H9 (cell line): ENCODE measurements at regions not wholly inside any gene's neighbourhood (a gene's known extent, or its start where the extent isn't known, plus 50 kb on each side); places are given as distances from the start of the nearest gene placed in this dataset.

Source experiments
- DNase-seq: peaks from one replicate; pipeline ENCODE4 v3.0.0-alpha.2; 2017
- H2AFZ ChIP-seq: one replicate; pipeline ENCODE4 v1.6.1; 2013; ENCODE audit warnings: mild to moderate bottlenecking, low read length, control low read depth, moderate library complexity
- H2AK5ac ChIP-seq: 2 replicates; pipeline ENCODE4 v1.6.1; 2013; ENCODE audit warnings: low read length, control low read depth, mixed read lengths; ENCODE audit not compliant: insufficient read length
- H2BK120ac ChIP-seq: one replicate; pipeline ENCODE4 v1.6.1; 2013; ENCODE audit warnings: low read depth, mild to moderate bottlenecking, low read length, control low read depth, inconsistent platforms; ENCODE audit not compliant: poor library complexity, severe bottlenecking
- H2BK12ac ChIP-seq: 2 replicates; pipeline ENCODE4 v1.6.1; 2013; ENCODE audit warnings: low read length, control low read depth, mixed read lengths, low read depth; ENCODE audit not compliant: insufficient read length
- H2BK15ac ChIP-seq: 2 replicates; pipeline ENCODE4 v1.6.1; 2013; ENCODE audit warnings: low read depth, low read length, control low read depth
- H2BK20ac ChIP-seq: one replicate; pipeline ENCODE4 v1.6.1; 2013; ENCODE audit warnings: low read depth, mild to moderate bottlenecking, low read length, control low read depth, inconsistent platforms; ENCODE audit not compliant: poor library complexity, severe bottlenecking
- H2BK5ac ChIP-seq: 2 replicates; pipeline ENCODE4 v1.6.1; 2013; ENCODE audit warnings: low read length, control low read depth, mixed read lengths; ENCODE audit not compliant: insufficient read length
- H3K14ac ChIP-seq: 2 replicates; pipeline ENCODE4 v1.6.1; 2013; ENCODE audit warnings: low read length, control low read depth; ENCODE audit not compliant: insufficient read depth
- H3K18ac ChIP-seq: 2 replicates; pipeline ENCODE4 v1.6.1; 2013; ENCODE audit warnings: low read depth, mild to moderate bottlenecking, mixed read lengths, low read length, control low read depth; ENCODE audit not compliant: insufficient read length
- H3K23ac ChIP-seq: 2 replicates; pipeline ENCODE4 v1.6.1; 2013; ENCODE audit warnings: low read length, control low read depth, mixed read lengths, low read depth; ENCODE audit not compliant: insufficient read length
- H3K23me2 ChIP-seq: 2 replicates; pipeline ENCODE4 v1.6.1; 2013; ENCODE audit warnings: low read depth, mild to moderate bottlenecking, mixed read lengths, low read length, control low read depth; ENCODE audit not compliant: insufficient read length, poor library complexity, severe bottlenecking
- H3K27ac ChIP-seq: 2 replicates; pipeline ENCODE4 v1.5.1; 2013; ENCODE audit warnings: low read length, control low read depth, mixed read lengths, low read depth; ENCODE audit not compliant: insufficient read length
- H3K27me3 ChIP-seq: 2 replicates; pipeline ENCODE4 v1.6.1; 2013; ENCODE audit warnings: low read length, control low read depth, inconsistent platforms; ENCODE audit not compliant: insufficient read depth
- H3K4ac ChIP-seq: 2 replicates; pipeline ENCODE4 v1.6.1; 2013; ENCODE audit warnings: low read depth, mild to moderate bottlenecking, control low read depth, inconsistent platforms, low read length, moderate library complexity
- H3K4me1 ChIP-seq: 2 replicates; pipeline ENCODE4 v1.6.1; 2013; ENCODE audit warnings: low read length, control low read depth, inconsistent platforms; ENCODE audit not compliant: insufficient read depth
- H3K4me2 ChIP-seq: 2 replicates; pipeline ENCODE4 v1.6.1; 2013; ENCODE audit warnings: low read length, control low read depth, mixed read lengths; ENCODE audit not compliant: insufficient read length, insufficient read depth
- H3K56ac ChIP-seq: 2 replicates; pipeline ENCODE4 v1.6.1; 2013; ENCODE audit warnings: low read depth, mild to moderate bottlenecking, mixed read lengths, low read length, control low read depth; ENCODE audit not compliant: insufficient read length
- H3K79me1 ChIP-seq: 2 replicates; pipeline ENCODE4 v1.6.1; 2013; ENCODE audit warnings: low read depth, mild to moderate bottlenecking, moderate library complexity, low read length, control low read depth, inconsistent platforms; ENCODE audit not compliant: insufficient read depth, poor library complexity, severe bottlenecking
- H3K79me2 ChIP-seq: 2 replicates; pipeline ENCODE4 v1.6.1; 2013; ENCODE audit warnings: low read length, control low read depth, inconsistent platforms; ENCODE audit not compliant: insufficient read depth
- H3K9ac ChIP-seq: 2 replicates; pipeline ENCODE4 v1.6.1; 2013; ENCODE audit warnings: low read length, control low read depth, mixed read lengths; ENCODE audit not compliant: insufficient read length; ENCODE audit errors: extremely low read depth
- H3K9me3 ChIP-seq: one replicate; pipeline ENCODE4 v1.6.1; 2013; ENCODE audit warnings: low read depth, low read length, inconsistent platforms; ENCODE audit not compliant: control insufficient read depth
- H3T11ph ChIP-seq: one replicate; pipeline ENCODE4 v1.6.1; 2013; ENCODE audit warnings: mild to moderate bottlenecking, low read length, control low read depth, inconsistent platforms
- H4K20me1 ChIP-seq: one replicate; pipeline ENCODE4 v1.6.1; 2013; ENCODE audit not compliant: control insufficient read depth, insufficient read length, insufficient read depth
- H4K5ac ChIP-seq: 2 replicates; pipeline ENCODE4 v1.6.1; 2013; ENCODE audit warnings: low read depth, mild to moderate bottlenecking, mixed read lengths, low read length, control low read depth; ENCODE audit not compliant: insufficient read length
- H4K8ac ChIP-seq: replicated peaks from 2 replicates; pipeline ENCODE4 v1.6.1; 2013; ENCODE audit warnings: low read length, control low read depth, mixed read lengths, low read depth; ENCODE audit not compliant: insufficient read length
- H4K91ac ChIP-seq: 2 replicates; pipeline ENCODE4 v1.6.1; 2013; ENCODE audit warnings: low read depth, mild to moderate bottlenecking, moderate library complexity, mixed read lengths, low read length, control low read depth; ENCODE audit not compliant: insufficient read length
- H3K27ac Mint-ChIP-seq, 3 experiments: 2 replicates in 2 of 3; 3 replicates in 1 of 3; pipeline ENCODE4 v1.8.0; 2020 to 2021; ENCODE audit warnings: mixed read lengths in 3 of 3, mild to moderate bottlenecking in 1 of 3, moderate library complexity in 1 of 3
- H3K27me3 Mint-ChIP-seq: 2 replicates; pipeline ENCODE4 v1.8.0; 2021; ENCODE audit warnings: low read depth, mild to moderate bottlenecking, moderate library complexity, mixed read lengths
- H3K36me3 Mint-ChIP-seq, 3 experiments: 2 replicates in 2 of 3; 3 replicates in 1 of 3; pipeline ENCODE4 v1.8.0; 2020 to 2021; ENCODE audit warnings: low read depth in 3 of 3, mixed read lengths in 3 of 3; ENCODE audit not compliant: insufficient read depth in 1 of 3
- H3K4me1 Mint-ChIP-seq, 2 experiments: 2 replicates each; pipeline ENCODE4 v1.8.0; 2020; ENCODE audit warnings: mixed read lengths in 2 of 2
- H3K4me3 Mint-ChIP-seq, 2 experiments: 2 replicates in 1 of 2; 3 replicates in 1 of 2; pipeline ENCODE4 v1.8.0; 2020 to 2021; ENCODE audit warnings: mild to moderate bottlenecking in 2 of 2, mixed read lengths in 2 of 2, moderate library complexity in 1 of 2
- H3K9me3 Mint-ChIP-seq, 2 experiments: 2 replicates in 1 of 2; 3 replicates in 1 of 2; pipeline ENCODE4 v1.8.0; 2020; ENCODE audit warnings: mild to moderate bottlenecking in 2 of 2, mixed read lengths in 2 of 2, moderate library complexity in 1 of 2
- CTCF ChIP-seq: fragments of 200-600 bp; sonication (generic); conservative IDR thresholded peaks from 3 replicates; pipeline ENCODE4 v1.8.0; 2021; ENCODE audit warnings: antibody characterized with exemption, mild to moderate bottlenecking
- WGBS: extraction: QIAGEN DNeasy Blood & Tissue Kit; methylation state at CpG from one replicate; pipeline ENCODE4 v1.1.7; 2013; ENCODE audit warnings: missing lambda C conversion rate, low lambda C conversion rate, mixed read lengths; ENCODE audit not compliant: insufficient read length; ENCODE audit errors: extremely low coverage; 5-methylcytosine and 5-hydroxymethylcytosine counted together

GRCh38 chr3:153978006-153978405 is 143.2 kb upstream of the ARHGEF26 start:
- no CpG with 5 or more reads among the region's 1 CpG for WGBS
- peaks cover 7 to 10% of the 10 kb centered on the region in 2 experiments; a peak in 3 of 4 replicates for H3K4me1 Mint-ChIP-seq

More at GRCh38 chr3:153978006-153978405, 143.2 kb upstream of the ARHGEF26 start:
- no peak for DNase-seq
- Histone ChIP-seq H3K27ac (no peak overlapping the region), H3K79me2 (no peaks in the 10 kb centered on the region; the same call in 1 of the 2 replicates), H3T11ph (no peak overlapping the region), H4K5ac (no peak overlapping the region), H3K4me2 (no peak overlapping the region), H2BK20ac (no peak overlapping the region), H3K9ac (no peak overlapping the region), H3K23me2 (no peaks in the 10 kb centered on the region), H2BK12ac (no peak overlapping the region), H3K4ac (no peak overlapping the region), H2BK15ac (no peak overlapping the region), H3K23ac (no peak overlapping the region), H3K27me3 (no peaks in the 10 kb centered on the region), H3K79me1 (no peaks in the 10 kb centered on the region), H3K14ac (no peak overlapping the region), H4K20me1 (no peaks in the 10 kb centered on the region), H2AFZ (no peak overlapping the region), H3K18ac (no peak overlapping the region), H3K4me1 (no peaks in the 10 kb centered on the region), H4K8ac (no peak overlapping the region), H2BK120ac (no peak overlapping the region), H2AK5ac (no peak overlapping the region), H3K9me3 (no peaks in the 10 kb centered on the region), H4K91ac (no peak overlapping the region), H2BK5ac (no peak overlapping the region), H3K56ac (no peak overlapping the region)
- H3K36me3 Mint-ChIP-seq = no peaks in the 10 kb centered on the region; a peak in 1 of 7 replicates
- H3K27ac Mint-ChIP-seq = no peak overlapping the region
- no peak for TF ChIP-seq CTCF
- no peaks in the 10 kb centered on the region; the same call in 1 of the 2 replicates for H3K27me3 Mint-ChIP-seq
- no peak overlapping the region for H3K4me3 Mint-ChIP-seq
- H3K9me3 Mint-ChIP-seq = no peaks in the 10 kb centered on the region
